ENCODE measurements at regions not wholly inside any gene's neighbourhood (a gene's known extent, or its start where the extent isn't known, plus 50 kb on each side); places are given as distances from the start of the nearest gene placed in this dataset.

- peak overlapping the region; percentile 86 for H3K27ac ChIP-seq
- DNase-seq (ENCODE audit: low read depth in 1 of 2, low spot score in 1 of 2), result peak; percentile 58 to 98
- no peak for TF ChIP-seq CTCF (IDR thresholded peaks at IDR 0.05; ENCODE audit: low read depth, low read length)
- peaks cover 29% of the 10 kb centered on the region for H3K4me1 ChIP-seq (ENCODE audit: low read depth)
- no peaks in the 10 kb centered on the region for H3K27me3 ChIP-seq
- no peaks in the 10 kb centered on the region for H3K36me3 ChIP-seq
- H3K9me3 ChIP-seq (ENCODE audit: low read depth), result no peaks in the 10 kb centered on the region
- H3K4me3 ChIP-seq, result no peak overlapping the region
These were observed 131.4 kb upstream of the SLC1A4 start for GRCh38 chr2:64857581-64858471.

- no peaks in the 10 kb centered on the region for H3K27me3 ChIP-seq
- no peak for TF ChIP-seq CTCF (IDR thresholded peaks at IDR 0.05; ENCODE audit: low read depth, low read length)
- peak overlapping the region; percentile 86 for H3K27ac ChIP-seq
- H3K36me3 ChIP-seq, result no peaks in the 10 kb centered on the region
- H3K4me1 ChIP-seq (ENCODE audit: low read depth), result peaks cover 29% of the 10 kb centered on the region
- DNase-seq (ENCODE audit: low read depth in 1 of 2, low spot score in 1 of 2), result peak in 1 of 2 donors; percentile 66
- no peak overlapping the region for H3K4me3 ChIP-seq
- no peaks in the 10 kb centered on the region for H3K9me3 ChIP-seq (ENCODE audit: low read depth)
These were observed 130.5 kb upstream of the SLC1A4 start for GRCh38 chr2:64858541-64859311.

GRCh38 chr2:64859312-64860212, 129.6 kb upstream of the SLC1A4 start:
- H3K27ac ChIP-seq, result peak overlapping the region; percentile 86
- DNase-seq (ENCODE audit: low read depth in 1 of 2, low spot score in 1 of 2), result peak; percentile 89 to 95
- TF ChIP-seq CTCF (IDR thresholded peaks at IDR 0.05; ENCODE audit: low read depth, low read length), result no peak
- H3K36me3 ChIP-seq, result no peaks in the 10 kb centered on the region
- no peaks in the 10 kb centered on the region for H3K9me3 ChIP-seq (ENCODE audit: low read depth)
- peak overlapping the region; percentile 3 for H3K4me3 ChIP-seq
- no peaks in the 10 kb centered on the region for H3K27me3 ChIP-seq
- H3K4me1 ChIP-seq (ENCODE audit: low read depth), result peaks cover 33% of the 10 kb centered on the region

- H3K4me3 ChIP-seq, result no peak overlapping the region
- no peak for TF ChIP-seq CTCF (IDR thresholded peaks at IDR 0.05; ENCODE audit: low read depth, low read length)
These were observed 128.8 kb upstream of the SLC1A4 start for GRCh38 chr2:64860276-64860885.

GRCh38 chr2:64860936-64861335, 128.3 kb upstream of the SLC1A4 start:
- Histone ChIP-seq H3K4me1 (ENCODE audit: low read depth) (peaks cover 41% of the 10 kb centered on the region), H3K27me3 (no peaks in the 10 kb centered on the region)
- TF ChIP-seq CTCF (IDR thresholded peaks at IDR 0.05; ENCODE audit: low read depth, low read length), result no peak

More at GRCh38 chr2:64860276-64860885, 128.8 kb upstream of the SLC1A4 start:
- H3K27me3 ChIP-seq, result no peaks in the 10 kb centered on the region
- H3K27ac ChIP-seq, result peak overlapping the region; percentile 35
- H3K4me1 ChIP-seq (ENCODE audit: low read depth), result peaks cover 41% of the 10 kb centered on the region
- no peaks in the 10 kb centered on the region for H3K36me3 ChIP-seq
- DNase-seq (ENCODE audit: low read depth in 1 of 2, low spot score in 1 of 2), result no peak
- H3K9me3 ChIP-seq (ENCODE audit: low read depth), result no peaks in the 10 kb centered on the region

More at GRCh38 chr2:64860936-64861335, 128.3 kb upstream of the SLC1A4 start:
- peak overlapping the region; percentile 35 for H3K27ac ChIP-seq
- no peak overlapping the region for H3K4me3 ChIP-seq
- H3K9me3 ChIP-seq (ENCODE audit: low read depth), result no peaks in the 10 kb centered on the region
- no peaks in the 10 kb centered on the region for H3K36me3 ChIP-seq
- no peak for DNase-seq (ENCODE audit: low read depth in 1 of 2, low spot score in 1 of 2)
